GM23248 (cell line): ENCODE measurements at regions not wholly inside any gene's neighbourhood (a gene's known extent, or its start where the extent isn't known, plus 50 kb on each side); places are given as distances from the start of the nearest gene placed in this dataset.

Experiments
- DNase-seq: peaks from one replicate; pipeline ENCODE4 v3.0.0-alpha.2; 2015
- H2AFZ ChIP-seq: fragments of 200-600 bp; sonication (generic); 2 replicates; pipeline ENCODE4 v1.6.1; 2016; ENCODE audit warnings: antibody characterized with exemption
- H3F3A ChIP-seq: fragments of 200-600 bp; sonication (generic); 2 replicates; pipeline ENCODE4 v1.6.1; 2016; ENCODE audit warnings: mild to moderate bottlenecking, antibody characterized with exemption, mixed run types; ENCODE audit not compliant: insufficient read depth
- H3K27ac ChIP-seq: fragments of 200-600 bp; sonication (generic); 2 replicates; pipeline ENCODE4 v1.5.1; 2016; ENCODE audit warnings: mild to moderate bottlenecking
- H3K27me3 ChIP-seq: fragments of 200-600 bp; sonication (generic); replicated peaks from 2 replicates; pipeline ENCODE4 v1.6.1; 2016; ENCODE audit warnings: mild to moderate bottlenecking; ENCODE audit not compliant: insufficient read depth
- H3K36me3 ChIP-seq: fragments of 200-600 bp; sonication (generic); 2 replicates; pipeline ENCODE4 v1.6.1; 2016; ENCODE audit warnings: low read depth, mild to moderate bottlenecking
- H3K4me1 ChIP-seq: fragments of 200-600 bp; sonication (generic); 2 replicates; pipeline ENCODE4 v1.6.1; 2016; ENCODE audit warnings: mild to moderate bottlenecking; ENCODE audit not compliant: insufficient read depth
- H3K4me2 ChIP-seq: fragments of 200-600 bp; sonication (generic); one replicate; pipeline ENCODE4 v1.6.1; 2016; ENCODE audit warnings: mild to moderate bottlenecking; ENCODE audit not compliant: unreplicated experiment
- H3K4me3 ChIP-seq: fragments of 200-600 bp; sonication (generic); 2 replicates; pipeline ENCODE4 v1.5.1; 2016; ENCODE audit warnings: mild to moderate bottlenecking
- H3K79me2 ChIP-seq: fragments of 200-600 bp; sonication (generic); 2 replicates; pipeline ENCODE4 v1.6.1; 2016; ENCODE audit warnings: mild to moderate bottlenecking; ENCODE audit not compliant: insufficient read depth
- H3K9ac ChIP-seq: fragments of 200-600 bp; sonication (generic); 2 replicates; pipeline ENCODE4 v1.6.1; 2016; ENCODE audit warnings: mild to moderate bottlenecking
- H3K9me2 ChIP-seq: fragments of 200-600 bp; sonication (generic); 2 replicates; pipeline ENCODE4 v1.6.1; 2016; ENCODE audit warnings: mixed run types, mild to moderate bottlenecking, moderate library complexity; ENCODE audit not compliant: insufficient read depth
- H3K9me3 ChIP-seq: fragments of 200-600 bp; sonication (generic); one replicate; pipeline ENCODE4 v1.6.1; 2017; ENCODE audit warnings: low read depth
- H4K20me1 ChIP-seq: fragments of 200-600 bp; sonication (generic); 2 replicates; pipeline ENCODE4 v1.6.0; 2016; ENCODE audit not compliant: insufficient read depth
- EZH2 ChIP-seq: fragments of 200-600 bp; sonication (generic); IDR thresholded peaks from 2 replicates; pipeline ENCODE4 v1.6.1; 2018; ENCODE audit warnings: antibody characterized with exemption, mild to moderate bottlenecking; ENCODE audit not compliant: insufficient read depth, poor library complexity, severe bottlenecking
- EZH2phosphoT487 ChIP-seq: fragments of 200-600 bp; sonication (generic); IDR thresholded peaks from 2 replicates; pipeline ENCODE4 v1.6.1; 2018; ENCODE audit warnings: antibody characterized with exemption, moderate library complexity, mild to moderate bottlenecking, low read depth; ENCODE audit not compliant: insufficient read depth
- WGBS, 2 experiments: methylation state at CpG; one replicate each; pipeline ENCODE4 v1.1.6; 2015 to 2017; ENCODE audit warnings: low lambda C conversion rate in 2 of 2, low coverage in 1 of 2; ENCODE audit errors: missing lambda C conversion rate in 2 of 2; 5-methylcytosine and 5-hydroxymethylcytosine counted together
- in situ Hi-C: fragments of 300-500 bp; cut with MboI; formaldehyde crosslinking; loops from 2 replicates; pipeline ENCODE4 v1.15.0; 2020

- Histone ChIP-seq H3K79me2 (no peaks in the 10 kb centered on the region), H3K4me3 (no peak overlapping the region), H3K4me1 (peaks cover 23% of the 10 kb centered on the region), H3K36me3 (no peaks in the 10 kb centered on the region), H3F3A (peaks cover 14% of the 10 kb centered on the region), H4K20me1 (no peaks in the 10 kb centered on the region), H3K27me3 (0 out of 2 replicates have a peak, but pooled peaks cover 6% of the 10 kb centered on the region), H3K4me2 (no peak overlapping the region), H3K9ac (no peak overlapping the region), H3K9me2 (no peaks in the 10 kb centered on the region), H3K27ac (no peak overlapping the region), H2AFZ (no peak overlapping the region), H3K9me3 (no peaks in the 10 kb centered on the region)
- in situ Hi-C loops: no loop called here
- DNase-seq: no peak
- TF ChIP-seq EZH2phosphoT487 (no peak), EZH2 (no peak)
- WGBS, 2 experiments: 94 to 95% methylated on average over 4 of the region's 4 CpGs
Measured at GRCh38 chr2:236667526-236667925, 97.9 kb downstream of the ACKR3 start.

GRCh38 chr2:236668531-236668969, 98.9 kb downstream of the ACKR3 start:
- no peak for DNase-seq
- no peaks in the 10 kb centered on the region for H3K9me2 ChIP-seq
- TF ChIP-seq EZH2: no peak
- no peak for TF ChIP-seq EZH2phosphoT487
- in situ Hi-C loops: no loop called here
- H3K36me3 ChIP-seq: no peaks in the 10 kb centered on the region
- H3K4me3 ChIP-seq: no peak overlapping the region
- H3K4me2 ChIP-seq: no peak overlapping the region
- peaks cover 12% of the 10 kb centered on the region for H3K4me1 ChIP-seq
- WGBS, 2 experiments: 91 to 100% methylated on average over 8 of the region's 8 CpGs
- H3F3A ChIP-seq: peaks cover 4% of the 10 kb centered on the region; the same call in 1 of the 2 replicates
- no peak overlapping the region for H2AFZ ChIP-seq
- H3K9me3 ChIP-seq: no peaks in the 10 kb centered on the region
- no peaks in the 10 kb centered on the region for H3K79me2 ChIP-seq
- H4K20me1 ChIP-seq: no peaks in the 10 kb centered on the region
- no peak overlapping the region for H3K27ac ChIP-seq
- H3K9ac ChIP-seq: no peak overlapping the region
- H3K27me3 ChIP-seq: 0 out of 2 replicates have a peak, but pooled peaks cover 6% of the 10 kb centered on the region

GRCh38 chr2:236670235-236670620, 100.6 kb downstream of the ACKR3 start:
- in situ Hi-C loops: no loop called here
- Histone ChIP-seq H3K9me3 (no peaks in the 10 kb centered on the region), H3K27ac (no peak overlapping the region), H3F3A (no peaks in the 10 kb centered on the region), H3K4me2 (no peak overlapping the region), H3K27me3 (0 out of 2 replicates have a peak, but pooled peaks cover 6% of the 10 kb centered on the region), H3K4me1 (peaks cover 7% of the 10 kb centered on the region; the same call in 1 of the 2 replicates), H4K20me1 (no peaks in the 10 kb centered on the region), H2AFZ (no peak overlapping the region), H3K4me3 (no peak overlapping the region), H3K36me3 (no peaks in the 10 kb centered on the region), H3K79me2 (no peaks in the 10 kb centered on the region), H3K9ac (no peak overlapping the region), H3K9me2 (no peaks in the 10 kb centered on the region)
- TF ChIP-seq EZH2: no peak
- TF ChIP-seq EZH2phosphoT487: no peak
- DNase-seq: no peak
- WGBS, 2 experiments: 91% methylated on average over 6 of the region's 6 CpGs

GRCh38 chr2:236671896-236672562, 102.4 kb downstream of the ACKR3 start:
- H3K27ac ChIP-seq: no peak overlapping the region
- H2AFZ ChIP-seq: no peak overlapping the region
- no peak for DNase-seq
- no peaks in the 10 kb centered on the region for H4K20me1 ChIP-seq
- H3K9me3 ChIP-seq: no peaks in the 10 kb centered on the region
- H3F3A ChIP-seq: no peaks in the 10 kb centered on the region
- no peaks in the 10 kb centered on the region for H3K36me3 ChIP-seq
- no peak overlapping the region for H3K4me2 ChIP-seq
- no peak overlapping the region for H3K4me3 ChIP-seq
- H3K9me2 ChIP-seq: no peaks in the 10 kb centered on the region
- 81 to 86% methylated on average over 11 of the region's 11 CpGs for WGBS, 2 experiments
- H3K4me1 ChIP-seq: peaks cover 16% of the 10 kb centered on the region; the same call in 1 of the 2 replicates
- no peak overlapping the region for H3K9ac ChIP-seq
- TF ChIP-seq EZH2phosphoT487: no peak
- TF ChIP-seq EZH2: no peak
- peaks cover 17% of the 10 kb centered on the region; the same call in 1 of the 2 replicates for H3K27me3 ChIP-seq
- no peaks in the 10 kb centered on the region for H3K79me2 ChIP-seq
- in situ Hi-C loops: no loop called here
